Activated CD8-positive, alpha-beta T cell treated with anti-CD3 and anti-CD28 coated beads, Interleukin-2, amount 10 ng/mL, durations not matched to agents 7 days and 5 days (primary cell): ENCODE measurements at regions not wholly inside any gene's neighbourhood (a gene's known extent, or its start where the extent isn't known, plus 50 kb on each side); places are given as distances from the start of the nearest gene placed in this dataset.

ENCODE experiments used
- ATAC-seq: fragments of 150-1000 bp; cut with Tn5 transposase; one replicate; pipeline ENCODE4 v1.10.0; 2021; ENCODE audit warnings: moderate library complexity
- CTCF ChIA-PET: fragments of 350-600 bp; sonication (Branson Sonifier 250); formaldehyde crosslinking; loops from one replicate; lab custom pipeline; 2021; ENCODE audit warnings: antibody characterized with exemption; lab: Charles Lee
- POLR2A ChIA-PET: fragments of 350-600 bp; sonication (Branson Sonifier 250); formaldehyde crosslinking; loops from one replicate; lab custom pipeline; 2021; ENCODE audit warnings: antibody characterized with exemption; lab: Charles Lee
- DNase-seq: peaks from one replicate; pipeline ENCODE4 v3.0.0-alpha.2; 2020
- H3K27ac Mint-ChIP-seq: one replicate; pipeline ENCODE4 v1.8.0; 2021; ENCODE audit warnings: mild to moderate bottlenecking, mixed read lengths
- H3K27me3 Mint-ChIP-seq: one replicate; pipeline ENCODE4 v1.8.0; 2021; ENCODE audit warnings: low read depth, mixed read lengths
- H3K36me3 Mint-ChIP-seq: one replicate; pipeline ENCODE4 v1.8.0; 2021; ENCODE audit warnings: low read depth, mixed read lengths
- H3K4me1 Mint-ChIP-seq: one replicate; pipeline ENCODE4 v1.8.0; 2021; ENCODE audit warnings: low read depth, mixed read lengths
- H3K4me3 Mint-ChIP-seq: one replicate; pipeline ENCODE4 v1.8.0; 2021; ENCODE audit warnings: mild to moderate bottlenecking, mixed read lengths
- H3K9me3 Mint-ChIP-seq: one replicate; pipeline ENCODE4 v1.8.0; 2022; ENCODE audit warnings: mixed read lengths; ENCODE audit not compliant: insufficient read depth

DNA sequence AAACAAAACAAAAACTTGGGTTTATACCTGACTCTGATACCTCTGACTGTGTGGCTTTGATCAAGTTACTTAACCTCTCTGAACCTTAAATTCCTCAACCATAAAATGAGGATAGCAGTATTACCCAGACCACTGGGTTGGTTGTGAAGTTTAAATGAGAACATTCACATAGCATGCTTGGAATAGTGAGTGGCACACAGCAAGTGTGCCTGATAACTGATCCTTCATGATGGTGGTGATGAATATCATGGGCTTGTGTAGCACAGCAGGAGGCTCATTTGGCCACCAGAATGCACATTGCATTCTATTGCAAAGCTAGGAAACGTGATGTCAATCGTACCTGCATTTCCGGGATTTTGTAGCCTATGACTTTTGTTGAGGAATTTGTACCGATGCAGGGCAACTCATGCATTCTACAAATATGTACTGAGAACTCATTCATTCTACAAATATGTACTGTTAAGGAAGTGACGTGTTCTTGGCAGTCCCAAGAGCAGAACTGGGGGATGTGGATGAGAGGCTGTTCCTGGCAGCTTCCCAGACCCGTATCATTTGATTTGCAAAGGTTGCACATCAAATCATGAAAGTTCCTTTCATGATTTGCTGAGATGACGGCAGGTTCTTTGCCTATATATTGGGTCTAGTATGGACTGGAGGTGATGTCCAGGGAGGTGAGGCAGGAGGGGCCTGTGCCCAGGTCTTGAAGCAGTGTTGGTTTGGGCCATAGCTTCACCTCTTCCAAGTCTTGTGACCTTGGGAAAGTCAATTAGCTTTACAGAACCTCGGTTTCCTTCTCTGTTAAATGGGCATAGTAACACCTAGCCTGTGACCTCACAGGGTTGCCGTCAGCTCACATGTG lies 94.6 kb upstream of the SMNDC1 start:
- no peak for ATAC-seq
- CTCF ChIA-PET, result no interaction called here
- H3K27ac Mint-ChIP-seq, result no peak overlapping the region
- no peak for DNase-seq
- POLR2A ChIA-PET, result no interaction called here
- H3K4me3 Mint-ChIP-seq, result no peak overlapping the region
- no peaks in the 10 kb centered on the region for H3K36me3 Mint-ChIP-seq
- no peaks in the 10 kb centered on the region for H3K9me3 Mint-ChIP-seq
- H3K4me1 Mint-ChIP-seq, result peaks cover 25% of the 10 kb centered on the region
- H3K27me3 Mint-ChIP-seq, result no peaks in the 10 kb centered on the region

DNA sequence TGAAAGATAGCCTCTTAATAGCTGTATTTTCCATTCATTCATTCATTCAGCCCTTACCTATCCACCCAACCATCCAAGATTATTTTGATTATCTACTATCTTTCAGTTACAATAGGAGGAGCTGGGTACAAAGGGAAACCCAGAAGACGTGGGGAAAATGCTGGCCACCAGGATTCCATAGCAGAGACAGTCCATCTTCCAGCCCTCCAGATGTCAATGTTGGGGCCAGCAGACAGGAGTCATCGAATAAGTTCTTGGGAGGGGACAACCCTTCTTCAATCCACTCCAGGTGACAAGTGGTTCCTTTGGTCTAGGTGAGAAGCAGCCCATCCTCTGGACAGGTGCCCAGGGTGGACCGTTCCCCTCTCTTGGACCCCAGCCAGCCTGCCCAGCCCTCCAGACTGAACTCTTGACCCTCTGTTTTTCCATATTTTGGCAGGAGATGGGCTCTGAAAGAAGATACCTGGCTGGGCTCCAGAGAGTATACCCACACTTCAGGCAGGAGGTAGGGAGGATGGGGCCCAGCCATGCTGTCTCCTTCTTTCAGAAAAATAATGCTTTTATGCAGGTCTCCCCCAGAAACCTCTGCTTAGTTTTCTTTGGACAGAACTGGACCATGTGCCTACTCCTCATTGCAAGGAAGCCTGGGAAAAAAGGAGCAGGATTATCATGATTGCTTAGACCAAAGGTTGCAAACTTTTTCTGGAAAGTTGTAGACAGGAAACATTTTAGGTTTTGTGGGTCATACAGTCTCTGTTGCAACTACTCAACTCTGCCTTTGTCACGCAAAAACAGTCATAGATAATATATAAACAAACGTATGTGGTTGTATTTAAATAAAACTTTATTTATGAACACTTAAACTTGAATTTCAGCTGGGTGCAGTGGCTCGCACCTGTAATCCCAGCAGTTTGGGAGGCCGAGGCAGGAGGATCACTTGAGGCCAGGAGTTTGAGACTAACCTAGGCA lies 95.5 kb upstream of the SMNDC1 start:
- H3K36me3 Mint-ChIP-seq, result no peaks in the 10 kb centered on the region
- H3K27me3 Mint-ChIP-seq, result peaks cover 6% of the 10 kb centered on the region
- DNase-seq (no peak), ATAC-seq (no peak)
- H3K27ac Mint-ChIP-seq, result no peak overlapping the region
- peaks cover 31% of the 10 kb centered on the region for H3K4me1 Mint-ChIP-seq
- H3K4me3 Mint-ChIP-seq, result no peak overlapping the region
- POLR2A ChIA-PET, result interaction anchor here (0.7 kb wide), 1 partner anchor 17 kb away, joined by 4 read pairs; no protein-coding TSS in a partner anchor
- CTCF ChIA-PET, result no interaction called here
- no peaks in the 10 kb centered on the region for H3K9me3 Mint-ChIP-seq

DNA sequence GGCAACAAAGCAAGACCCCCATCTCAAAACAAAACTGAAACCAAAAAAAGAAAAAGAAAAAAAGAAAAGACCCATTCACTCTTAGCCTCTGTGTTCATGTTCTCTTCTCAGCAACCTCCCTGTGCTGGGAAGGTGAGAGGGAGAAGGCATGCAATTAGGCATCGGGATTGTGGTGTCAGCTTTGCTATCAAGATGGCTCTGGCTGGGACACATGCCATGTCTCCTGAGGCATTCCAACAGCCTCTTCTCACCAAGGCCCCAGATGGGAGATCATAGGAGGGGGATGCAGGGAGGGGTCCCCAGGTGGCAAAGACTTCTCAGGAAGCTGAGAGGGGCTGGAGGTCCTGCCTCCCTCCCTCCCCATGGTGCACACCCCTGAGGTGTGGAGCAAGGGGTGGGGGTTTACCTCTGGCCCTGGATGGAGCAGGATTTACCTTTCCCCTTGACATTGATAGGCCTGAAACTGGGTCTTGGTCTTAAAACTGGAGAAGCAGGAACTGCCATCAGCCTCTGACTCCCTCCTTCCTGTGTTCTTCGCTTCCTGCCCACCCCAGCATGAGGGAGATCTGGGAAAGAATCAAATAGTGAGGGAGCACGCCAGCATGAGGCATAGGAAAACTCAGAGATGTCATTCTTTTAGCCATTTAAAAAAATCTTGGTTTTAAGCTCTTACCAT lies 96.2 kb upstream of the DUSP5 start:
- no peaks in the 10 kb centered on the region for H3K9me3 Mint-ChIP-seq
- ChIA-PET CTCF (interaction anchor here (0.8 kb wide), 1 partner anchor 68 kb away, joined by 3 read pairs; no protein-coding TSS in a partner anchor), POLR2A (no interaction called here)
- DNase-seq, result no peak
- H3K4me1 Mint-ChIP-seq, result peaks cover 24% of the 10 kb centered on the region
- no peak overlapping the region for H3K4me3 Mint-ChIP-seq
- H3K36me3 Mint-ChIP-seq, result no peaks in the 10 kb centered on the region
- ATAC-seq, result no peak
- H3K27me3 Mint-ChIP-seq, result peaks cover 15% of the 10 kb centered on the region
- H3K27ac Mint-ChIP-seq, result no peak overlapping the region

DNA sequence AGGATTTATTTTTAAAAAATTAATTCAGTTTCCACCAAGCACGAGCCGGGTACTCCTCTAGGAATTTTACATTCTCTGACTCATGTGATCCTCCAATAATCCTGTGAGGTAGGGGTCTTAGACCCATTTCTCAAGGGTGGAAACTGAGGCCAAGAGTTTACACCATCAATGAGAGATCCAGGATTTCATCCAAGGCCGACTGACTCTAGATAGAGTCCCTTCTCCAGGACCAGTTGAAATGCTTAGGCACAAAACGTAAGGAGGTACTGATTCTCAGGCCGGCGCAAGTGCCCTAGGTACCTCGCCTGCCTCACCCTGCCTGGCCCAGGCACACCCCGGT lies 95.7 kb upstream of the DUSP5 start:
- H3K4me1 Mint-ChIP-seq, result peaks cover 24% of the 10 kb centered on the region

DNA sequence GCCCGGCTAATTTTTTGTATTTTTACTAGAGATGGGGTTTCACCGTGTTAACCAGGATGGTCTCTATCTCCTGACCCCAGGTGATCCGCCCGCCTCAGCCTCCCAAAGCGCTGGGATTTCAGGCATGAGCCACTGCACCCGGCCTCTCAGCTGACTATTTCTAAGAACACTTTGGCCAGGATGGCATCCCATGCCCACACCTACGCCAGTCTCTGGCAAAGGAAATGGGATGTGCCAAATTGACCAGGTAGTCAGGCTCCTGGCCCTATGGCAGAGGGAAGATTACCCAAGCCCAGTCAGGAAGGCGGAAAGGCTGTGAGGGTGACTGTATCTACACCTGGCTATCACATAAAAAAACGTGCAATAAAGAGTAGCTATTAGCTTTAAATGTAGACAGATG lies 94.1 kb upstream of the DUSP5 start:
- DNase-seq, result no peak
- POLR2A ChIA-PET, result interaction anchor here (0.6 kb wide), 1 partner anchor 1356 kb away, joined by 4 read pairs; no protein-coding TSS in a partner anchor

More for the DNA sequence above, 95.7 kb upstream of the DUSP5 start:
- H3K9me3 Mint-ChIP-seq, result no peaks in the 10 kb centered on the region
- peaks cover 19% of the 10 kb centered on the region for H3K27me3 Mint-ChIP-seq
- DNase-seq, result no peak
- H3K36me3 Mint-ChIP-seq, result no peaks in the 10 kb centered on the region
- no peak overlapping the region for H3K27ac Mint-ChIP-seq
- no peak overlapping the region for H3K4me3 Mint-ChIP-seq
- ATAC-seq, result no peak
- POLR2A ChIA-PET, result no interaction called here
- CTCF ChIA-PET, result interaction anchor here (0.8 kb wide), 1 partner anchor 68 kb away, joined by 3 read pairs; no protein-coding TSS in a partner anchor

DNA sequence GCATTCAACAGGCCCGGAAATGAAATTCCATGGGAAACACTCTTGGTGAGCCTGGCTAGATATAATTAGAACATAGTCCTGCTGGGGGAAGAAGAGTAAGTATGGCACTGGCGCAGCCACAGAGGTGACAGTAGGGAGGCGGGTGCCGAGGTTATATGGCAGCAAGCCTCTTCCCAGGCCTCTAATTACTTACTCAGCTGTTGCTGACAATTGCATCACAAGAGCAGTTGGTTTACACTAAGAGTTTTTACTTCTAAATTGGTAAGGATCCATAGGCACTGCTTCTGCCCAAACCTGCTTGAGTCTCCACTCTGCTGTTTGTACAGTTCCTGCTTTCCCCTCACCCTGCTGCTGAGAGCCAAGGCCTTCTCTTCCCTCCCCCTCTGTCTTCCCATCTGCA lies 93.3 kb upstream of the DUSP5 start:
- CTCF ChIA-PET, result no interaction called here
- H3K4me1 Mint-ChIP-seq, result peaks cover 20% of the 10 kb centered on the region

More for the DNA sequence above, 94.1 kb upstream of the DUSP5 start:
- Mint-ChIP-seq H3K27me3 (peaks cover 22% of the 10 kb centered on the region), H3K4me1 (peaks cover 24% of the 10 kb centered on the region), H3K4me3 (no peak overlapping the region), H3K36me3 (no peaks in the 10 kb centered on the region), H3K9me3 (no peaks in the 10 kb centered on the region), H3K27ac (no peak overlapping the region)
- ATAC-seq, result no peak
- CTCF ChIA-PET, result interaction anchor here (1.3 kb wide), 2 partner anchors 12 to 49 kb away, joined by 3 read pairs; no protein-coding TSS in a partner anchor

DNA sequence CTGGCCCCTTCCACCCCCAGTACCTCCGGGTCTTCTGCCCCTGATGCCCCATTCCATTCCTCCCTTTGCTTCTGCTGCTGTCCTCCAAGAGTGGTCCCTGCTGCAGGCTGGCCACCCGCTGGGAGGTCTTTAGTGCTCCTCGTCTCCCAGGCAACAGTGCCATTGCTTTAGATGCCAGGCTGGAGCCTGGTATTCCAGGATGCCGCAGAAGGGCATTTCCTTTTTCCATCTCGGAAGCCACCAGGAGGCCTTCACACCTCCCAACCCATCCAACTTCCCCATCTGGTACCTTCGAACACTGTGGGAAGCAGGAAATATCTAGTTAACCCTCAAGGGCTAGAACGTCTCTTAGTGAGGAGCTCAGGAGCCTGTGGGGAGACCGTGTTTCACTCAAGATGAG lies 92.9 kb upstream of the DUSP5 start:
- ChIA-PET CTCF (no interaction called here), POLR2A (no interaction called here)
- Mint-ChIP-seq H3K27me3 (peaks cover 22% of the 10 kb centered on the region), H3K4me3 (no peak overlapping the region), H3K27ac (peak overlapping the region; percentile 25), H3K36me3 (no peaks in the 10 kb centered on the region), H3K9me3 (no peaks in the 10 kb centered on the region), H3K4me1 (peaks cover 20% of the 10 kb centered on the region)
- DNase-seq (no peak), ATAC-seq (no peak)

More for the DNA sequence above, 93.3 kb upstream of the DUSP5 start:
- H3K36me3 Mint-ChIP-seq, result no peaks in the 10 kb centered on the region
- ATAC-seq, result no peak
- POLR2A ChIA-PET, result no interaction called here
- peaks cover 22% of the 10 kb centered on the region for H3K27me3 Mint-ChIP-seq
- DNase-seq, result no peak
- no peaks in the 10 kb centered on the region for H3K9me3 Mint-ChIP-seq
- H3K4me3 Mint-ChIP-seq, result no peak overlapping the region
- H3K27ac Mint-ChIP-seq, result peak overlapping the region; percentile 25

DNA sequence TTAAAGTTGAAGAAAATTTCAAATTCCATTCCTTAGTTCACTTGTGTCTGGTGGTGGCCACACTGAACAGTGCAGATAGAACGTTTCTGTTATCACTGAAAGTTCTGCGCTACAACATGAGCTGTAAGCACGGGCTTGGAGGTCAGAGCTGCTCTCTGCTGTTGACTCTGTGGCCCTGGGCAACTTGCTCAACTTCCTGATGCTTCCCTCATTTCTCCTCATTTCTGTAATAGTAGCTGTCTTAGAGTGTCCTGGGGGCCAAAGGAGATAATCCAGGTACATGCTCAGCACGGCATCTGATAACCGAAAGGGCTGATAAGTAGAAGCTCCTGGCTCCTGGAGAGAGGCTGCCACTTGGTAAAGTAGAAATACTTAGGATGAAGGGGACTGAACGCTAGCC lies 92.3 kb upstream of the DUSP5 start:
- no peaks in the 10 kb centered on the region for H3K36me3 Mint-ChIP-seq
- ATAC-seq, result no peak
- H3K4me3 Mint-ChIP-seq, result no peak overlapping the region
- H3K27ac Mint-ChIP-seq, result no peak overlapping the region
- DNase-seq, result no peak
- H3K9me3 Mint-ChIP-seq, result no peaks in the 10 kb centered on the region
- CTCF ChIA-PET, result interaction anchor here (0.7 to 1.3 kb wide), 3 partner anchors 14 to 93 kb away, joined by 3 to 4 read pairs (median 4); no protein-coding TSS in a partner anchor
- peaks cover 20% of the 10 kb centered on the region for H3K4me1 Mint-ChIP-seq
- POLR2A ChIA-PET, result interaction anchor here (0.7 kb wide), 1 partner anchor 145 kb away, joined by 3 read pairs; no protein-coding TSS in a partner anchor
- H3K27me3 Mint-ChIP-seq, result peaks cover 22% of the 10 kb centered on the region

DNA sequence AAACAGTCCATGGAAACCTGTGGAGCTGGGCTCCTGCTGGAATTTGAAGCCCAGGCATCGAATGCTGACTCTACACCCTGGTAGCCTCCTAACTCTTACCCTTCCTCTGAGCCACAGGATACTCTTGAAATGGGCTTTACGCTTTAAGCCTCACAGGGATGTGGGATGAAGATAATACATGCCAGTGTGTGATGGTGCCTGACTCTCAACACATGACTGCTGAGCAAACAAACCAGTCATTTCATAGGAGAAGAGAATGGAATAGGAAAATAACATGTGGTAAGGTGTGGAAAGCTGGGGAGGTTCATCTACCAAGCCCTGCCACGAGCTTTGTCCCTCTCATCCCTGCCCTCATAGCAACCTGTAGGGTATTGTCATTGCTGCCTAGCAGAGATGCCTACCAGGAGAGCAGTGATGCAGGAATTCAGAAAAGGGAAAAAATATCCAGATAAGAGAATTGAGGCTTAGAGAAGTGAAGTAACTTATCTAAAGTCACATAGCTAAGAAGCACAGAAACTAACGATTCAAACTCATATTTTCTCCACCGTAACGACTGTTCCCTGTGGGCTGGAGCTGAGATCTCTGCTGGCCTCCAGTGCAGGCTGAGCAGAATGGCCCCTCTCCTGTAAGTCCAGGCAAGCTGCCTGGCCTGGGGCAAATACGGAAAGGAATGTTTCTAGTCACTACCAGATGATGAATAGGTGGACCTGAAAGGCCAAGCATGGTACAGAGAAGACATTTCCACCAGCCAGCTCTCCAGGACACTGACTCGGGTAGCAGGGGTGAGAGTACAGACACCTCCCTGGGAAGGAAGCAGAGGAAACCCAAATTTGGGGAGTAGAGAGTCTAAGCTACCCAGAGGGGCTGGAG lies 90.2 kb upstream of the DUSP5 start:
- no peak overlapping the region for H3K4me3 Mint-ChIP-seq
- peaks cover 24% of the 10 kb centered on the region for H3K27me3 Mint-ChIP-seq
- DNase-seq (no peak), ATAC-seq (no peak)
- CTCF ChIA-PET, result interaction anchor here (1.2 kb wide), 1 partner anchor 53 kb away, joined by 4 read pairs; no protein-coding TSS in a partner anchor
- H3K4me1 Mint-ChIP-seq, result peaks cover 19% of the 10 kb centered on the region
- H3K36me3 Mint-ChIP-seq, result no peaks in the 10 kb centered on the region
- no peaks in the 10 kb centered on the region for H3K9me3 Mint-ChIP-seq
- H3K27ac Mint-ChIP-seq, result no peak overlapping the region
- POLR2A ChIA-PET, result no interaction called here

DNA sequence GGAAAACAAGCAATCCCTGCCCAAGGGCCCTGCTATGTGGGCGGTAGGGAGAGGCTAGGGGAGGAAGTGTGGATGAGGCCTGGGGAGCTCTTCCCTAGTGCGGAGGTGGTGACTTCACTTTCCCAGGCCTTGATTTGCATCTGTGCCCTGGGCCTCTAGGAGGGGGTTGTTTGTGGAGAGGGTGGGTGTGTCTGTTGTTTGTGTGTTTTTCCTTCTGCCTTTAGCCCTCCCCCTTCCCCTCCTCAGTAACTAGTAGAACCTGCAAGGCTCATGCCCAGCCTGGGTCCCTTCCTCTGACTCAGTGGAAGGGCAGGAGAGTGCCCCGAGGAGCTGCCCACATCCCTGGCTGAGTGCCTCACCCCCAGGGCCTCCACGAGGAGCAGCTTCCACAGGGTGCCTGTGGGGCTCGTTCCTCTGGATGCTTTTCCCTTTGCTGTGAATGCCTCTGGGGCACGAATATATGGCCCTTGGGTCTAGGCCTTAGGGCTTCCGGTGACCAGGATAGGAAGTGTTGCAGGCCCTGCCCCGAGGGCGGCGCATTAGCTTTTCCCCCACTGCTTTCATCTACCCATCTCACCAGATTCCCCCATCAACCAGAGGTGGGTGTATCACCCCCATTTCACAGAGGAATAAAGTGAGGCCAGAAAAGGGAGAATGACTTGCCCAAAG lies 89.4 kb upstream of the DUSP5 start:
- Mint-ChIP-seq H3K4me3 (no peak overlapping the region), H3K27me3 (peaks cover 24% of the 10 kb centered on the region), H3K27ac (no peak overlapping the region), H3K4me1 (peaks cover 27% of the 10 kb centered on the region), H3K36me3 (no peaks in the 10 kb centered on the region), H3K9me3 (no peaks in the 10 kb centered on the region)
- ChIA-PET CTCF (no interaction called here), POLR2A (no interaction called here)
- ATAC-seq (no peak), DNase-seq (no peak)
